Lower leg skin (tissue), 3 donors: ENCODE measurements at regions not wholly inside any gene's neighbourhood (a gene's known extent, or its start where the extent isn't known, plus 50 kb on each side); places are given as distances from the start of the nearest gene placed in this dataset.

ENCODE experiments used
- CTCF ChIP-seq, 3 donors: fragments of 450-650 bp; IDR thresholded peaks; one replicate each; pipeline ENCODE4 v1.5.1; 2016; ENCODE audit warnings: antibody characterized with exemption in 3 of 3, mild to moderate bottlenecking in 3 of 3, moderate library complexity in 2 of 3
- POLR2A ChIP-seq, 2 donors: fragments of 450-650 bp; IDR thresholded peaks; one replicate each; pipeline ENCODE4 v1.6.1; 2016 to 2017; ENCODE audit warnings: antibody characterized with exemption in 2 of 2, mild to moderate bottlenecking in 1 of 2, moderate library complexity in 1 of 2

- no peak for TF ChIP-seq POLR2A (IDR thresholded peaks at IDR 0.05)
- no peak for TF ChIP-seq CTCF (IDR thresholded peaks at IDR 0.05)
Measured at GRCh38 chr2:220417503-220417902, 790.1 kb downstream of the SLC4A3 start.
